Gastrocnemius medialis (tissue), 4 donors: ENCODE measurements at regions not wholly inside any gene's neighbourhood (a gene's known extent, or its start where the extent isn't known, plus 50 kb on each side); places are given as distances from the start of the nearest gene placed in this dataset.
"Not testable (repeated sequence)": the region's sequence is repeated elsewhere in the genome, so short reads cannot be mapped to it uniquely, and the experiment has no call there.

ENCODE experiments used
- ATAC-seq, 2 donors: fragments of 150-250 bp; one replicate each; pipeline ENCODE4 v1.9.1; 2016
- DNase-seq, 2 donors: peaks; one replicate each; pipeline ENCODE4 v3.0.0-alpha.2; 2019
- H3K27ac ChIP-seq, 4 donors: fragments of 200-600 bp; sonication (generic); 1 replicate in 1 of 4; 2 replicates in 3 of 4; pipeline ENCODE4 v1.5.1; 2016 to 2018; ENCODE audit warnings: mild to moderate bottlenecking in 2 of 4, moderate library complexity in 1 of 4
- H3K27me3 ChIP-seq, 3 donors: fragments of 200-600 bp; sonication (generic) in 2 of 3; 1 replicate in 1 of 3; 2 replicates in 2 of 3; pipeline versions ENCODE4 v1.5.1 to v1.6.0; 2016 to 2019; ENCODE audit warnings: mild to moderate bottlenecking in 1 of 3, moderate library complexity in 1 of 3
- H3K36me3 ChIP-seq, 2 donors: fragments of 200-600 bp; sonication (generic) in 1 of 2; one replicate each; pipeline ENCODE4 v1.5.1; 2017 to 2018
- H3K4me1 ChIP-seq, 2 donors: fragments of 200-600 bp; sonication (generic) in 1 of 2; one replicate each; pipeline ENCODE4 v1.5.1; 2016 to 2017; ENCODE audit warnings: mild to moderate bottlenecking in 2 of 2
- H3K4me3 ChIP-seq, 4 donors: fragments of 200-600 bp; sonication (generic) in 3 of 4; 1 replicate in 1 of 4; 2 replicates in 3 of 4; pipeline ENCODE4 v1.5.1; 2016 to 2019; ENCODE audit warnings: mild to moderate bottlenecking in 2 of 4
- H3K9me3 ChIP-seq, 3 donors: fragments of 200-600 bp; sonication (generic) in 2 of 3; 1 replicate in 1 of 3; 2 replicates in 2 of 3; pipeline ENCODE4 v1.5.1; 2016 to 2019
- CTCF ChIP-seq, 5 experiments: fragments of 450-650 bp in 3 of 5; fragments of 200-600 bp in 2 of 5; sonication (generic) in 2 of 5; IDR thresholded peaks in 4 of 5; conservative IDR thresholded peaks in 1 of 5; 1 replicate in 4 of 5; 2 replicates in 1 of 5; pipeline ENCODE4 v1.5.1; 2016 to 2019; ENCODE audit warnings: antibody characterized with exemption in 5 of 5, mild to moderate bottlenecking in 3 of 5, moderate library complexity in 3 of 5
- POLR2A ChIP-seq, 2 donors: fragments of 450-650 bp; IDR thresholded peaks; one replicate each; pipeline ENCODE4 v1.6.1; 2017; ENCODE audit warnings: antibody characterized with exemption in 2 of 2, mild to moderate bottlenecking in 2 of 2, moderate library complexity in 2 of 2
- in situ Hi-C, 4 donors: fragments of 200-750 bp; cut with MboI; loops; one replicate each; pipeline versions ENCODE4 v1.15.0 to v1.8.0; 2017; ENCODE audit warnings: low sequenced_read_pairs in 4 of 4
- intact Hi-C: fragments of 100-400 bp; cut with DNase I; formaldehyde crosslinking; loops from one replicate; pipeline ENCODE4 v1.15.1; 2023; ENCODE audit warnings: low total_unique reads

GRCh38 chr6:104676679-104677078, 183.0 kb downstream of the HACE1 start:
- H3K27me3 ChIP-seq, intact Hi-C loops, in situ Hi-C loops, H3K9me3 ChIP-seq, DNase-seq, ATAC-seq, H3K4me3 ChIP-seq, H3K27ac ChIP-seq, H3K4me1 ChIP-seq, H3K36me3 ChIP-seq: not testable (repeated sequence)

DNA sequence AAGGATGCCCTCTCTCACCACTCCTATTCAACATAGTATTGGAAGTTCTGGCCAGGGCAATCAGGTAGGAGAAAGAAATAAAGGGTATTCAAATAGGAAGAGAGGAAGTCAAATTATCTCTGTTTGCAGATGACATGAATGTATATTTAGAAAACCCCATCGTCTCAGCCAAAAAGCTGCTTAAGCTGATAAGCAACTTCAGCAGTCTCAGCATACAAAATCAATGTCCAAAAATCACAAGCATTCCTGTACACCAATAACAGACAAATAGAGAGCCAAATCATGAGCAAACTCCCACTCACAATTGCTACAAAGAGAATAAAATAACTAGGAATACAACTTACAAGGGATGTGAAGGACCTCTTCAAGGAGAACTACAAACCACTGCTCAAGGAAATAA, 184.6 kb downstream of the HACE1 start:
- ATAC-seq, H3K27ac ChIP-seq, H3K9me3 ChIP-seq, H3K4me1 ChIP-seq, DNase-seq, H3K4me3 ChIP-seq, in situ Hi-C loops, H3K27me3 ChIP-seq, H3K36me3 ChIP-seq, intact Hi-C loops: not testable (repeated sequence)

DNA sequence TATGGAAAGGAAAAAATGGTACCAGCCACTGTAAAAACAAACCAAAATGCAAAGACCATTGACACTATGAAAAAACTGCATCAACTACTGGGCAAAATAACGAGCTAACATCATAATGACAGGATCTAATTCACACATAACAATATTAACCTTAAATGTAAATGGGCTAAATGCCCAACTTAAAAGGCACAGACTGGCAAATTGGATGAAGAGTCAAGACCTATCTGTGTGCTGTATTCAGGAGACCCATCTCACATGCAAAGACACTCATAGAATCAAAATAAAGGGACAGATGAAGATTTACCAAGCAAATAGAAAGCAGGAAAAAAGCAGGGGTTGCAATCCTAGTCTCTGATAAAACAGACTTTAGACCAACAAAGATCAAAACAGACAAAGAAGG, 186.6 kb downstream of the HACE1 start:
- H3K4me3 ChIP-seq, H3K27me3 ChIP-seq, DNase-seq, in situ Hi-C loops, H3K27ac ChIP-seq, H3K36me3 ChIP-seq, H3K4me1 ChIP-seq, intact Hi-C loops, ATAC-seq, H3K9me3 ChIP-seq: not testable (repeated sequence)

DNA sequence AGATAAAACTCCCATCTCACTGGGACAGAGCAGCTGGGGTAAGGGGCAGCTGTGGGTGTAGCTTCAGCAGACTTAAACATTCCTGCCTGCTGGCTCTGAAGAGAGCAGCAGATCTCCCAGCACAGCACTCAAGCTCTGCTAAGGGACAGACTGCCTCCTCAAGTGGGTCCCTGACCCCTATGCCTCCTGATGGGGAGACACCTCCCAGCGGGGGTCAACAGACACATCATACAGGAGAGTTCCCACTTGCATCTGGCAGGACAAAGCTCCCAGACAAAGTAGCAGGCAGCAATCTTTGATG, 188.2 kb downstream of the HACE1 start:
- H3K36me3 ChIP-seq, H3K4me3 ChIP-seq, H3K27ac ChIP-seq, ATAC-seq, H3K27me3 ChIP-seq, H3K9me3 ChIP-seq, in situ Hi-C loops, intact Hi-C loops, DNase-seq, H3K4me1 ChIP-seq: not testable (repeated sequence)

DNA sequence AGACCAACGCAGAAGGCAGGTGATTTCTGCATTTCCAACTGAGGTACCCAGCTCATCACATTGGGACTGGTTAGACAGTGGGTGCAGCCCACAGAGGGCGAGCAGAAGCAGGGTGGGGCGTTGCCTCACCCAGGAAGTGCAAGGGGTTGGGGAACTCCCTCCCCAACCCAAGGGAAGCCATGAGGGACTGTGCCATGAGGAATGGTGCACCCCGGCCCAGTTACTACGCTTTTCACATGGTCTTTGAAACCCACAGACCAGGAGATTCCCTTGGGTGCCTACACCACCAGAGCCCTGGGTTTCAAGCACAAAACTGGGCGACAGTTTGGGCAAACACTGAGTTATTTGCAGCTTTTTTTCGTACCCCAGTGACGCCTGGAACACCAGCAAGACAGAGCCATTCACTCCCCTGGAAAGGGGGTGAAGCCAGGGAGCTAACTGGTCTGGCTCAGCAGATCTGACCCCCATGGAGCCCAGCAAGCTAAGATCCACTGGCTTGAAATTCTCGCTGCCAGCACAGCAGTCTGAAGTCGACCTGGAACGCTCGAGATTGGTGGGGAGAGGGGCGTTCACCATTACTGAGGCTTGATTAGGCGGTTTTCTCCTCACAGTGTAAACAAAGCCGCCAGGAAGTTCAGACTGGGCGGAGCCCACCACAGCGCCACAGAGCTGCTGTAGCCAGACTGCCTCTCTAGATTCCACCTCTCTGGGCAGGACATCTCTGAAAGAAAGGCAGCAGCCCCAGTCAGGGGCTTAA, 188.7 kb downstream of the HACE1 start:
- in situ Hi-C loops, intact Hi-C loops, H3K27me3 ChIP-seq, DNase-seq, H3K36me3 ChIP-seq, H3K4me3 ChIP-seq, ATAC-seq, H3K27ac ChIP-seq, H3K4me1 ChIP-seq, H3K9me3 ChIP-seq: not testable (repeated sequence)

DNA sequence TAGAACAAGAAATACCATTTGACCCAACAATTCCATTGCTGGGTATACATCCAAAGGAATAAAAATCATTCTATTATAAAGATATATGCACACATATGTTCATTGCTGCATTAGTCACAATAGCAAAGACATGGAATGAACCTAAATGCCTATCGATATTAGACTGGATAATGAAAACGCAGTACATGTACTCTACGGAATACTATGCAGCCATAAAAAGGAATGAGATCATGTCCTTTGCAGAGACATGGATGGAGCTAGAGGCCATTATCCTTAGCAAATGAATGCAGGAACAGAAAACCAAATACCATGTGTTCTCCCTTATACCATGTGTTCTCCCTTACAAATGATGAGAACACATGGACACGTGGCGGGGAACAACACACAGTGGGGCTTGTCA, 190.2 kb downstream of the HACE1 start:
- DNase-seq (no peak), ATAC-seq (no peak)
- H3K9me3 ChIP-seq = no peaks in the 10 kb centered on the region
- in situ Hi-C loops (no loop called here), intact Hi-C loops (no loop called here)
- no peak overlapping the region for H3K27ac ChIP-seq
- H3K36me3 ChIP-seq = no peaks in the 10 kb centered on the region
- H3K4me3 ChIP-seq = no peak overlapping the region
- no peaks in the 10 kb centered on the region for H3K4me1 ChIP-seq
- no peaks in the 10 kb centered on the region for H3K27me3 ChIP-seq
- TF ChIP-seq POLR2A (IDR thresholded peaks at IDR 0.05) = no peak
- no peak for TF ChIP-seq CTCF (IDR thresholded peaks at IDR 0.05 in 4 of 5, conservative IDR thresholded peaks at IDR 0.05 in 1 of 5)

GRCh38 chr6:104656235-104656634, 203.5 kb downstream of the HACE1 start:
- Histone ChIP-seq H3K36me3 (no peaks in the 10 kb centered on the region), H3K27me3 (no peaks in the 10 kb centered on the region), H3K27ac (no peak overlapping the region), H3K4me1 (no peaks in the 10 kb centered on the region), H3K4me3 (no peak overlapping the region), H3K9me3 (no peaks in the 10 kb centered on the region)
- in situ Hi-C loops (no loop called here), intact Hi-C loops (no loop called here)
- no peak for DNase-seq
- TF ChIP-seq POLR2A (IDR thresholded peaks at IDR 0.05) (no peak), CTCF (IDR thresholded peaks at IDR 0.05 in 4 of 5, conservative IDR thresholded peaks at IDR 0.05 in 1 of 5) (no peak)
- ATAC-seq = no peak
